ENCODE measurements at regions not wholly inside any gene's neighbourhood (a gene's known extent, or its start where the extent isn't known, plus 50 kb on each side); places are given as distances from the start of the nearest gene placed in this dataset.
"Not testable (repeated sequence)": the region's sequence is repeated elsewhere in the genome, so short reads cannot be mapped to it uniquely, and the experiment has no call there.

- Histone ChIP-seq H3K4me1 (ENCODE audit: control insufficient read depth in 2 of 3, insufficient read depth in 2 of 3, low read depth in 1 of 3, low read length in 3 of 3) (peaks cover 0 to 6% (median 5%) of the 10 kb centered on the region in 3 donors), H3K9me3 (ENCODE audit: control insufficient read depth in 2 of 3, insufficient read depth in 1 of 3, low read length in 3 of 3) (no peaks in the 10 kb centered on the region), H3K27ac (ENCODE audit: low read depth in 2 of 2, low read length in 2 of 2) (no peak overlapping the region), H3K9ac (ENCODE audit: low read length in 3 of 3) (no peak overlapping the region), H3K36me3 (ENCODE audit: control insufficient read depth in 2 of 3, insufficient read depth in 3 of 3, low read length in 3 of 3) (no peaks in the 10 kb centered on the region), H3K4me3 (ENCODE audit: low read length in 3 of 3) (no peak overlapping the region), H3K27me3 (ENCODE audit: control insufficient read depth, insufficient read depth, low read length) (no peaks in the 10 kb centered on the region)
- DNase-seq (no peak), FAIRE-seq (no peak)
- intact Hi-C loops (cut with DNase I): no loop called here
- TF ChIP-seq CTCF (IDR thresholded peaks at IDR 0.05; ENCODE audit: borderline replicate concordance, extremely low read depth, insufficient read depth): no peak
These were observed 99.7 kb upstream of the RAI14 start for GRCh38 chr5:34556509-34556782.

GRCh38 chr5:34561581-34561980 lies 94.5 kb upstream of the RAI14 start:
- H3K9ac ChIP-seq (ENCODE audit: low read length in 3 of 3); FAIRE-seq; DNase-seq; H3K27ac ChIP-seq (ENCODE audit: low read depth in 2 of 2, low read length in 2 of 2); H3K4me1 ChIP-seq (ENCODE audit: control insufficient read depth in 2 of 3, insufficient read depth in 2 of 3, low read depth in 1 of 3, low read length in 3 of 3); H3K27me3 ChIP-seq (ENCODE audit: control insufficient read depth, insufficient read depth, low read length); H3K9me3 ChIP-seq (ENCODE audit: control insufficient read depth in 2 of 3, insufficient read depth in 1 of 3, low read length in 3 of 3); H3K36me3 ChIP-seq (ENCODE audit: control insufficient read depth in 2 of 3, insufficient read depth in 3 of 3, low read length in 3 of 3); H3K4me3 ChIP-seq (ENCODE audit: low read length in 3 of 3); intact Hi-C loops (cut with DNase I): not testable (repeated sequence)

GRCh38 chr5:34562791-34563190 lies 93.3 kb upstream of the RAI14 start:
- DNase-seq (peak in 2 of 5 donors; percentile 19 to 36), FAIRE-seq (no peak)
- no peak overlapping the region for H3K27ac ChIP-seq (ENCODE audit: low read depth in 2 of 2, low read length in 2 of 2)
- H3K27me3 ChIP-seq (ENCODE audit: control insufficient read depth, insufficient read depth, low read length): no peaks in the 10 kb centered on the region
- no peak overlapping the region for H3K9ac ChIP-seq (ENCODE audit: low read length in 3 of 3)
- TF ChIP-seq CTCF (IDR thresholded peaks at IDR 0.05; ENCODE audit: borderline replicate concordance, extremely low read depth, insufficient read depth): no peak
- no peak overlapping the region for H3K4me3 ChIP-seq (ENCODE audit: low read length in 3 of 3)
- intact Hi-C loops (cut with DNase I): no loop called here
- H3K36me3 ChIP-seq (ENCODE audit: control insufficient read depth in 2 of 3, insufficient read depth in 3 of 3, low read length in 3 of 3): no peaks in the 10 kb centered on the region
- H3K9me3 ChIP-seq (ENCODE audit: control insufficient read depth in 2 of 3, insufficient read depth in 1 of 3, low read length in 3 of 3): no peaks in the 10 kb centered on the region
- H3K4me1 ChIP-seq (ENCODE audit: control insufficient read depth in 2 of 3, insufficient read depth in 2 of 3, low read depth in 1 of 3, low read length in 3 of 3): peaks cover 0 to 8% (median 7%) of the 10 kb centered on the region in 3 donors

- FAIRE-seq: no peak
- DNase-seq: no peak
- TF ChIP-seq CTCF (IDR thresholded peaks at IDR 0.05; ENCODE audit: borderline replicate concordance, extremely low read depth, insufficient read depth): no peak
- Histone ChIP-seq H3K9ac (ENCODE audit: low read length in 3 of 3) (no peak overlapping the region), H3K27me3 (ENCODE audit: control insufficient read depth, insufficient read depth, low read length) (no peaks in the 10 kb centered on the region), H3K9me3 (ENCODE audit: control insufficient read depth in 2 of 3, insufficient read depth in 1 of 3, low read length in 3 of 3) (no peaks in the 10 kb centered on the region), H3K4me3 (ENCODE audit: low read length in 3 of 3) (no peak overlapping the region), H3K36me3 (ENCODE audit: control insufficient read depth in 2 of 3, insufficient read depth in 3 of 3, low read length in 3 of 3) (no peaks in the 10 kb centered on the region), H3K27ac (ENCODE audit: low read depth in 2 of 2, low read length in 2 of 2) (no peak overlapping the region), H3K4me1 (ENCODE audit: control insufficient read depth in 2 of 3, insufficient read depth in 2 of 3, low read depth in 1 of 3, low read length in 3 of 3) (peaks cover 0 to 8% (median 7%) of the 10 kb centered on the region in 3 donors)
- intact Hi-C loops (cut with DNase I): no loop called here
These were observed 92.9 kb upstream of the RAI14 start for GRCh38 chr5:34563269-34563668.
